IPS DF 6.9 (cell line): ENCODE measurements at regions not wholly inside any gene's neighbourhood (a gene's known extent, or its start where the extent isn't known, plus 50 kb on each side); places are given as distances from the start of the nearest gene placed in this dataset.

Experiments
- DNase-seq: peaks from one replicate; pipeline ENCODE4 v3.0.0-alpha.2; 2013; ENCODE audit warnings: low read depth, low spot score
- H3K27ac ChIP-seq: one replicate; pipeline ENCODE4 v1.5.1; 2013; ENCODE audit warnings: low read length, control low read depth
- H3K27me3 ChIP-seq: 2 replicates; pipeline ENCODE4 v1.6.1; 2013; ENCODE audit warnings: mild to moderate bottlenecking, low read length; ENCODE audit not compliant: control insufficient read depth, insufficient read depth
- H3K36me3 ChIP-seq: 2 replicates; pipeline ENCODE4 v1.6.1; 2013; ENCODE audit warnings: low read length; ENCODE audit not compliant: control insufficient read depth, insufficient read depth
- H3K4me1 ChIP-seq: 2 replicates; pipeline ENCODE4 v1.6.1; 2013; ENCODE audit warnings: low read length; ENCODE audit not compliant: control insufficient read depth, insufficient read depth
- H3K4me3 ChIP-seq: 2 replicates; pipeline ENCODE4 v1.5.1; 2013; ENCODE audit warnings: mild to moderate bottlenecking, low read length
- H3K9me3 ChIP-seq: 2 replicates; pipeline ENCODE4 v1.6.1; 2013; ENCODE audit warnings: low read length, inconsistent platforms; ENCODE audit not compliant: control insufficient read depth, insufficient read depth
- WGBS: extraction: QIAGEN DNeasy Blood & Tissue Kit; methylation state at CpG from one replicate; pipeline ENCODE4 v1.1.7; 2013; ENCODE audit warnings: mixed read lengths, missing lambda C conversion rate; ENCODE audit not compliant: insufficient read length, insufficient coverage; 5-methylcytosine and 5-hydroxymethylcytosine counted together

DNA sequence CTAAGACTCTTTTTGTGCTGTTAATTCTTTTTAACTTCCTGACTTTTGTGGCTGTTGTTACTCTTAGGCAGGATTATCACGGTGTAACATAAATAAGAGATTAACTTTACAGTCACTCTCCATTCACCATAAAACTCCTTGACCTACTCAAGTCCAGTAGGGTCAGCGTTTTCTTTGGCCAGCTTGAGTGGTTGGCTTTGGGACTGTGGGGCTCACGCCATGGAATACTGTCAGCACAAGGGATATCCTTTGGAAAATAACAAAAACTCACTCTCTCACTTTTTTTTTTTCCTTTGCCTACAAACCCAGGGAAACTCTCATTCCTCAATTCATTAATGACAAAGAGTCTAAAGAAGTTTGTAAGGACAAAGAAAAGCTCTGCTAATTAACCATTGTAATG is 89.4 kb upstream of the TLL1 start:
- WGBS = no CpG with 5 or more reads among the region's 3 CpGs
- DNase-seq = no peak
- no peak overlapping the region for H3K27ac ChIP-seq
- H3K4me1 ChIP-seq = no peaks in the 10 kb centered on the region; the same call in 1 of the 2 replicates
- H3K27me3 ChIP-seq = no peaks in the 10 kb centered on the region
- H3K4me3 ChIP-seq = no peak overlapping the region
- H3K9me3 ChIP-seq = no peaks in the 10 kb centered on the region
- no peaks in the 10 kb centered on the region for H3K36me3 ChIP-seq

GRCh38 chr4:165784672-165785071 is 88.4 kb upstream of the TLL1 start:
- DNase-seq = no peak
- Histone ChIP-seq H3K27ac (no peak overlapping the region), H3K9me3 (no peaks in the 10 kb centered on the region), H3K4me1 (no peaks in the 10 kb centered on the region; the same call in 1 of the 2 replicates), H3K27me3 (no peaks in the 10 kb centered on the region), H3K4me3 (no peak overlapping the region), H3K36me3 (no peaks in the 10 kb centered on the region)
- WGBS = no CpG with 5 or more reads among the region's 1 CpG

DNA sequence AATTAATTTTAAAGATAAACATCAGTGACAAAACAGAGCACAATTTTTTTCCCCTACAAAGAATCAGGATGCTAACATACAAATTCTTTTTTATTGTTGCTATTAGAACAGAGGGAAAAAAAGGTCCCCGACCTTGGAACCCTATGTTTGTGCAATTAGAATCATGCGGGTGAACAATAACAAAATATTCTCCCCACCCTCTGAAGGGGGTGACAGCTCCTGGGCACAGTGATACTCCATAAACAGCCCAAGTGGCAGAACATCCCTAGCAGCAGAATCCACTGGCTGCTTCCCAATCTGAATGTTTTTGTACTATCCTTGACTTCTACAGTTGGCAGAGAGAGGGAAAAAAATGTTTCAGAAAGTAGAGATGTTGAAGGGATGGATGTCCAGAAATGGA is 87.7 kb upstream of the TLL1 start:
- WGBS = no CpG with 5 or more reads among the region's 2 CpGs
- no peak overlapping the region for H3K4me3 ChIP-seq
- H3K9me3 ChIP-seq = no peaks in the 10 kb centered on the region
- no peaks in the 10 kb centered on the region for H3K36me3 ChIP-seq
- DNase-seq = no peak
- H3K27ac ChIP-seq = no peak overlapping the region
- no peaks in the 10 kb centered on the region for H3K27me3 ChIP-seq
- H3K4me1 ChIP-seq = no peaks in the 10 kb centered on the region; the same call in 1 of the 2 replicates

DNA sequence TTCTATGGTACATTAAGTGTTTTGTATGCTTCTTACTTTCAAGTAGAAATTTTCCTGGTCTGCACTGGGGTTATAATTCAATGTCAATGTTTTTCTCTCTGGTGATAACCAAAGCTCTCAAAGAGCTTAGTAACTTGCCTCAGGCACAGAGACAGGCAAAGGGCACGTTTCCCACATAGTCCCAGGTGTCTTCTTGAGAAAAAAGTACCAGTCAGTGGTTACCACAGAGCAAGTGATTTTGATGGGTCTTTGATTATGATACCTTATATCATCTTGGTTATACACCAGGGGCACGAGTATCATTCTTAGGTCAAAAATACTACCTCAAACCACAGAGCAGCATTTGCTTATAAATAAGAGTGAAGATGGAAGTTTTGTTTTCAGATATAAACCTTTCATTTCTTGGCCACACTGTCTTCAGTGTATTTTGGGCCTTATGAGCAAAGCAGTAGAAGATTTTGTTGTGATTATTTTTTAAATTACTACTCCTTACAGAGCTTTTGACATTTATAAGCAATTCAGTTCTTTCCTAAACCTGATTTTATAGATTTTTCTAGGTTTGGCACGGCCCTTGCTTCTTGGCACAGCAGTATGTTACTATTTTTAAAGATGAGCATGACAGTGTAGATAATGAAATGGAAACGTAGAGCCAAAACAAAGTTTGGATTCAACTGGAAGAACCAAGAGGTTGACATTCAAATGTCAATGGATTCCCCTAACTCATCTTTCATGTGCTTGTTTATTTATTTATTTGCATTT is 85.3 kb upstream of the TLL1 start:
- DNase-seq = no peak
- Histone ChIP-seq H3K4me3 (no peak overlapping the region), H3K27ac (no peak overlapping the region), H3K36me3 (no peaks in the 10 kb centered on the region), H3K9me3 (no peaks in the 10 kb centered on the region), H3K27me3 (no peaks in the 10 kb centered on the region), H3K4me1 (no peaks in the 10 kb centered on the region; the same call in 1 of the 2 replicates)
- no CpG with 5 or more reads among the region's 4 CpGs for WGBS

GRCh38 chr4:165788686-165789463 is 84.2 kb upstream of the TLL1 start:
- no CpG with 5 or more reads among the region's 3 CpGs for WGBS
- DNase-seq = no peak
- no peaks in the 10 kb centered on the region for H3K36me3 ChIP-seq

DNA sequence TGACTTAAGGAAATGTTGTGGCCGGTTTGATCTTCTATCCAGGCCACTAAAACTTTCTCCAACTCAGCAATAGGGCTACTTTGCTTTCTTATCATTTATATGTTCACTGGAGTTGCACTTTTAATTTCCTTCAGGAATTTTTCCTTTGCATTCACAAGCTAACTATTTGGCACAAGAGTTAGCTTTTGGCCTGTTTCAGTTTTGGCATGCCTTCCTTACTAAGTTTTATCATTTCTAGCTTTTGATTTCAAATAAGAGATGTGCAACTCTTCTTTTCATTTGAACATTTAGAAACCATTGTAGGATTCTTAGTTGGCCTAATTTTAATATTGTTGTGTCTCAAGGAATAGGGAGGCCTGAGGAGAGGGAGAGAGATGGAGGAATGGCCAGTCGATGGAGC is 79.8 kb upstream of the TLL1 start:
- Histone ChIP-seq H3K9me3 (no peaks in the 10 kb centered on the region), H3K27me3 (no peaks in the 10 kb centered on the region), H3K27ac (no peak overlapping the region), H3K4me3 (no peak overlapping the region), H3K36me3 (no peaks in the 10 kb centered on the region), H3K4me1 (no peaks in the 10 kb centered on the region)
- WGBS = no CpG with 5 or more reads among the region's 2 CpGs
- no peak for DNase-seq

More at GRCh38 chr4:165788686-165789463, 84.2 kb upstream of the TLL1 start:
- Histone ChIP-seq H3K27me3 (no peaks in the 10 kb centered on the region), H3K9me3 (no peaks in the 10 kb centered on the region), H3K27ac (no peak overlapping the region), H3K4me3 (no peak overlapping the region), H3K4me1 (no peaks in the 10 kb centered on the region)

- H3K27ac ChIP-seq = no peak overlapping the region
- H3K4me3 ChIP-seq = no peak overlapping the region
- H3K9me3 ChIP-seq = no peaks in the 10 kb centered on the region
- H3K27me3 ChIP-seq = no peaks in the 10 kb centered on the region
- no peaks in the 10 kb centered on the region; the same call in 1 of the 2 replicates for H3K4me1 ChIP-seq
- no peaks in the 10 kb centered on the region for H3K36me3 ChIP-seq
- DNase-seq = no peak
Observed at GRCh38 chr4:165794834-165795233, 78.2 kb upstream of the TLL1 start.

- Histone ChIP-seq H3K4me1 (no peaks in the 10 kb centered on the region; the same call in 1 of the 2 replicates), H3K36me3 (no peaks in the 10 kb centered on the region), H3K4me3 (no peak overlapping the region), H3K27ac (no peak overlapping the region), H3K9me3 (no peaks in the 10 kb centered on the region), H3K27me3 (no peaks in the 10 kb centered on the region)
- no CpG with 5 or more reads among the region's 28 CpGs for WGBS
- DNase-seq = no peak
Observed at GRCh38 chr4:165799384-165799815, 73.6 kb upstream of the TLL1 start.

DNA sequence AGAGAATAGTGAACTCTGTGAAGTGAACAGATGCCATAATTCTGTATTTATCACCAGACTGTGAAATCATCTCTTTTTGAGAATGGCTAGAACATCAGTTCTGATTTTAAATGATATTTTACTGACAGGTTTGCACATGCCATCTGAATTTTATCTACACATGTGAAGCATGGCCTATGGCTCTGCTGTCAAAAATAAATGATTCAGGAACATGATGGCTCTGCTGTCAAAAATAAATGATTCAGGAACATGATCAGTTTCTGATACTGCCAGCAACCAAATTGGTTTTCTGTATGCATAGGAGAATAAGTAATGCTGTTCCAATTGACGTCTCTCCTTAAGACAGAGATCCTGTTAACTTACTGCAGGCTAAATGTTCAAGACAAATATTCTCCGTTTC is 70.6 kb upstream of the TLL1 start:
- Histone ChIP-seq H3K4me3 (no peak overlapping the region), H3K27me3 (no peaks in the 10 kb centered on the region), H3K27ac (no peak overlapping the region), H3K36me3 (no peaks in the 10 kb centered on the region), H3K9me3 (no peaks in the 10 kb centered on the region), H3K4me1 (no peaks in the 10 kb centered on the region; the same call in 1 of the 2 replicates)
- WGBS = no CpG with 5 or more reads among the region's 2 CpGs
- DNase-seq = no peak

- Histone ChIP-seq H3K9me3 (no peaks in the 10 kb centered on the region), H3K27me3 (no peaks in the 10 kb centered on the region), H3K36me3 (no peaks in the 10 kb centered on the region), H3K4me1 (no peaks in the 10 kb centered on the region; the same call in 1 of the 2 replicates), H3K27ac (no peak overlapping the region), H3K4me3 (no peak overlapping the region)
- no peak for DNase-seq
Observed at GRCh38 chr4:165803005-165803404, 70.0 kb upstream of the TLL1 start.
